HPDE6-E6E7 (cell line): ENCODE measurements at regions not wholly inside any gene's neighbourhood (a gene's known extent, or its start where the extent isn't known, plus 50 kb on each side); places are given as distances from the start of the nearest gene placed in this dataset.

Experiments
- DNase-seq: peaks from one replicate; pipeline ENCODE4 v3.0.0; 2011; ENCODE audit warnings: missing footprints; ENCODE audit errors: extremely low spot score

DNA sequence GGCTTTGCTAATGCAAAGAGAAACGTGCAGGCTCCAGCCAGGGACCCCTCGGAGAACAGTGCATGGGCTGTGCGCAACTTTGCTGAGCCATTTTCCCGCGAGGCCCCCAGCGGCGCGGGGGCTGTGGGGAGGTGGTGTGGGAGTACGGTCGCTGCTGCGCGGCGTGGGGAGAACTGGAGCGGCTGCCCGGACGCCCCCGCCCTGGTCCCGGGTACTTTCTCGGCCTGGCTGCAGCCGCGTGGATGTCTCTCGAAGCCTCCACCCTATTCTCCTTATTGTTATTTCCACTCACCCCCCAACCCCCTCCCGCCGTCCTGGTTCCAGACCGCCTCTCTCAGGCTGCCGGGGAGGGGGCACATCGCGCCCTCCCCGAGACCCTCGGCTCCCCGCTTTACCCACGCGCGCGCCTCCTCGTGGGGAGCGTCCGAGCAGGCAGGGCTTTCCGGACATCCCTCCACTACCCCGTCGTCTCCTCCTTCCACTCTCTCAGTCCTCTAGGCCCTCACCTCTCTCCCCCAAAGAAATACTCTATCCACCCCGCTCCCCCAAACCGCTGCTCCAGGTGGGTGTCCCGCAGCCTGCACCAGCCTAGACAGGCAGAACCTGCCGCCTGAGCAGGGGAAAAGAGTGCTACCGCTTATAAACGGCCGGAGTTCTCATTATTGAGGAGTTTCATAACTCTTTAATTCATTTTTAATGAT, 68.6 kb upstream of the TBCA start:
- no peak for DNase-seq

DNA sequence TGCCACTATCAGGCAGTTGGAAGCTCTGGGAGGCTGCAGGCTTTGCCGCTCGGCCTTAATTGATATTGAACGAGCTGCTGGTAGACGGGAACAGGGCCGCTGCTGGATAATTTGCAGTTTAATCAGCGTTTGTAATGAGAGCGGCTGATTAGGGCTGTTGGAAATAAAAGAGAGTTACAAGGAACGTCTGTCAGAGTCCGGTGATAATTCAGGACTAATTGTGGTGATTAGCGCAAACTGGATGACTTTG, 68.2 kb upstream of the TBCA start:
- DNase-seq: no peak

- DNase-seq: no peak
These were observed 67.6 kb upstream of the TBCA start for GRCh38 chr5:77843570-77844372.

- no peak for DNase-seq
These were observed 66.1 kb upstream of the TBCA start for GRCh38 chr5:77842243-77842642.

GRCh38 chr5:77841616-77842015, 65.5 kb upstream of the TBCA start:
- DNase-seq: no peak

GRCh38 chr5:77840930-77841329, 64.8 kb upstream of the TBCA start:
- DNase-seq: no peak

DNA sequence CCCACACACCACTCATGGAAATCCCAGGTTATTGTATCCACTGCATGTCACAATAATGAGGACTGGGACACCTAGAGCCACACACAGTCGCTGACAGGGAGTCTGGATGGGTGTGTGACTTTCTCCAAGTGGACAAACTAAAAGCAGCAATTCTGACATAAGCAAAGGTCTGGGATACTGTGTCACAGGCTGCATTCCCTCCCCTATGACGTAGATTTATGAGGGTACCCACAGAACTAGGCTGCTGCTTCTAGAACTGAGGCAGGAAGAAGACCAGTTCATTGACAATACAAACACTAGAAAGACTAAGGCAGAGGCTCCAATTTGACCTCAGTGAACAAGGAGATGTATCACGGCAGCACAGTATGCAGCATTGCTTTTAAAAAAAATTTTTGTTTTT, 63.6 kb upstream of the TBCA start:
- no peak for DNase-seq

DNA sequence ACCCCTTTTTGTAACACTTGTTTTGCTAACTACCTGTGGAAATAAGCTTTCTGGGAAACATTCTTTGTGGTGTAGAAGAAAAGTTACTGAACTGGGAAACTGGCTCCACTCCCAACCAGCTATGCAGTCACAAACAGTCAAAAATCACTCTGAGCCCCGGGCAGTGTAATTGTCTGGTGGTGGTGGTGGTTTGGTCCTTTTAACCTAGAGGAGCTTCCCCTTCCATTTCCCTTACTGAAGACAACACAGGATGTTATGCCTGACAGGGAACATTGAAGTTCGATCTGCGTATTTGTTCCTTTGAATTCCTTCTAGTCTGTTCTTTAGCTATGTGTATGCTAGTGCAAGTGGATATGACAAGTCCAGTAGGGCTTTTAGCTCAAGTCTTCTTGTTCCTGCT, 56.8 kb upstream of the TBCA start:
- no peak for DNase-seq

- no peak for DNase-seq
These were observed 56.1 kb upstream of the TBCA start for GRCh38 chr5:77832166-77832770.

DNA sequence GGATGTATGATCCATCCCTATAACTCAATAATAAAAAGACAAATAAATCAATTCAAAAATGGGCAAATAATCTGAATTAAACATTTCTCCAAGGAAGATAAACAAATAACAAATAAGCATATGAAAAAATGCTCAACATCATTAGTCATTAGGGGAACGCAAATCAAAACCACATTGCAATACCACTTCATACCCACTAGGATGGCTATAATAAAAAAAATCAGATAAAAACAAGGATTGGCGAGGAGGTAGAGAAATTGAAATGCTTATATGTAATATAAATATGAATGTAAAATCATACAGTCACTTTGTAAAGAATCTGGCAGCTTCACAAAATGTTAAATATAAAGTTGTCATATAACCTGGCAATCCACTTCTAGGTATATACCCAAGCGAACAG, 52.3 kb upstream of the TBCA start:
- no peak for DNase-seq
